ENCODE measurements at regions not wholly inside any gene's neighbourhood (a gene's known extent, or its start where the extent isn't known, plus 50 kb on each side); places are given as distances from the start of the nearest gene placed in this dataset.

DNA sequence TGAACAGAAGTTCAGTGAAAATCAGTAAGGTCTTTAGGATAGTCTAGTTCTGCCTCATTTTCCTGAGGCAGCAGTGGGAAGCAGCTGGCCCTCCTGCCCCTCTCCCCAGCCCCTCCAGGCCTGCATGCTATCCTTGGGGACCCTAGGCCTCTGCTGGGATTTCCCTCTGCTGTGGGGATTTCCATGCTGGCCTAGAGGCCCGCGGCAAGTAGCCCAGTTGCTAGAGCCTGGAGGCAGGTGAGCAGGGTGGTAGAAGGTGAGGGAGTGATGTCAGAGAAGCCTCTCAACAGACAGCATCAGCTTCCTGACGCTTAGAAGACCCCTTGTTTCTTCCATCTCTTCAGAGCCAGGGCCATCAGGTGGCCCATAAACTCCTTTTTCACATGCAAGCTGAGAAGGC lies 305.8 kb upstream of the THBS1 start:
- DNase-seq (ENCODE audit: low read depth), result no peak

DNA sequence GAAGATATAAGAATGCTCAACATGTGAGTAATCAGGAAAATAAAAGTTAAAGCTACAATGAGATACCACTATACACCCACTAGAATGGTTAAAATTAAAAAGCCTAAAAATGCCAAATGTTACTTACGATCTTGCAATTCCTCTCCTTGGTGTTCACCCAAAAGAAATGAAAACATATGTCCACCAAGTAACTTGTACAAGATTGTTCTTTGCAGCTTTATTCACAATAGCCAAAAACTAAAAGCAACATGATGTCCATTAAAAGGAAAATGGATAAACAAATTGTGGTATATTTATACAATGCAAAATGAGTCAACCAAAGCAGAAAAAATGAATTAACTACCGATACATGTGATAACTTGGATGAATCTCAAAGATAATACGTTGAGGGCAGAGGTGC lies 301.6 kb upstream of the THBS1 start:
- peak; percentile 97 for DNase-seq (ENCODE audit: low read depth)

DNA sequence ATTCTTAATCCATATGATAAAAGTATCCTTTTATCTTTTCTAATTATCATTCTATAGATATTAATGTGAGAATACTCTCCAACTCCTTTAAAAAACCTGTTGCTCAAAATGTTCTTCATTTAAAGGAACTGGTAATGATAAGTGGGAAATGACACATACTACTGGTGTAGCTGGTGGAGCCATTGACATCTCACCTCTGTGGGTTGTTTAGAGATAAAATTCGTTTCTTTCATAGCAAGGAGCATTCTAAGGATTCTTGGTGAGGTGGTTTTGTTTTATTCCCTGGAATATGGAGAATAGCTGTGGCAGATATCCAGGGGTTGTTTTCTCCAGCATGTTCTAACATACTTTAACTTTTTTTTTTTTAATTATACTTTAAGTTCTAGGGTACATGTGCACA lies 299.8 kb upstream of the THBS1 start:
- DNase-seq (ENCODE audit: low read depth), result no peak

DNA sequence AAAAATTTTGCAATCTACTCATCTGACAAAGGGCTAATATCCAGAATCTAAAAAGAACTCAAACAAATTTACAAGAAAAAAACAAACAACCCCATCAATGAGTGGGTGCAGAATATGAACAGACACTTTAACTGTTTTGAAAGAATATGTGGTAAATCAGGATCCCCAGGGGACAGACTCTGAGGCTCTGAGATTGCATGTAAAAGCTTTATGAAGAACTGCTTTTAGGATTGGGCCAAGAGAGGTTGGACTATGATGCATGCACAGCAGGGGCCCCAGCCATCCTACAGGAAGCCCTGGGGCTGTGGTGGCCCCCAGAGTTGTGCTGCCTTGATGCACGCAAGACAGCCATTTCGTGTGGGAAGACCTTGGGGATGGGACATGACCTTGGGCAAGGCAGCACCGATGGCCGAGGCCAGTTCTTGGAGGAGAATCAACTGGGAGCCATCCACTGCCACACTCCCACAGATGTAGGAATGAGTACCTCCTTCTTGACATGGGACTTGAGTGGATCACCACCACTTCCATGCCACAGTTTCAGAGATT lies 298.1 kb upstream of the THBS1 start:
- DNase-seq (ENCODE audit: low read depth), result peak; percentile 96

DNA sequence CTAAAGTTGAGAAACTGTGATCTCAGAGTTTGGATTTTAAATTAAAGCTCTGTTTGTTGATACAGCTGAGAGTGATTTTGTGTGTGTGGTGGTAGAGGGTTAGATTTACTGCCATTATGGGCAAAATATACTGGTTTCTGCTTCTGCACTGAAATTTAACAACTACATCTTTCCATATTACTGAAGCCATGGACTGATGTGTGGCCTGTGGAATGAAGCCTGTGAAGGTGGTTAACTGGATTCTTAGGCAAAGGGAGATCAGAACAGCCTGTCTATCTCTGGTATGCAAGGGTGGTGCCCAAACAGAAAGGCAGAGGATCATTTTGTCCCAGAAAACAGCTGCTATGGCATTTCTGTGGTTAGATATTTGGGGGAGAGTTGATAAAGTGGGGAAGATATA lies 297.3 kb upstream of the THBS1 start:
- peak; percentile 75 for DNase-seq (ENCODE audit: low read depth)

DNA sequence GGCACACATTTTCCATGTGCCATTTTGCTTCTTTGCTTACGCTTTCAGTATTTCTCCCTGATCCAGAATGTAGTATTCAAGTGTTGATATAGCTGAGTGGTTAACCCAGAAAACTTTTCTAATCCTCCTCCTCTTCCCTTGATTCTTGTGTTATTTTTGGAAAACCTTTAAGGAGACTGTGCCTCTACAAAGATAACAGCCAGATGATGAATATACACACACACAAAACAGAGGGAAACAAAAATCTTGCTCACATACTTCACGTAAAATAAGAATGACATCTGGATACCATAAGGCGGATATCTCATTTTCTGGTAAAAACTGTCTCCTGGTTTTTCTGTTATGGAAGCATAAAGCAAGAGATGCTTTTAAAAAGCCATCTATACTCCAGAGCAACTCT lies 295.8 kb upstream of the THBS1 start:
- no peak for DNase-seq (ENCODE audit: low read depth)

DNA sequence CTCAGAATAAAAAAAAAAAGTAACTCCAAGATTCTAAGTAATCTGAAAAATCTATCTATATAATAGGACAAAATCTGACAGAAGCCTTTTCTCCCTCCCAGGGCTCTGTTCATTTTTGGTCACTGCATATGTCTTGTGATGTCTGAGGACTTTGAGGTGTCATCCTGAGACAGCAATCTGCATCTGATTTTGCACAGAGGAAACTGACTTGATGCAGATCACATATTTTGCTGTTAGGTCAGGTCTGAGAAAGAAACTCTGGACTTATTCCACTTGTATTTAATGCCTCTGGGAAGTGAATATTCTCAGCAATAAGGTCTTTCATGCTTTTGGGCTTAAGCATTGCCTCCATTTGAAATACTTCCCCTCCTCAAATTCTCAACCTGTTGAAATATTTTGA lies 295.2 kb upstream of the THBS1 start:
- DNase-seq (ENCODE audit: low read depth), result peak; percentile 32

DNA sequence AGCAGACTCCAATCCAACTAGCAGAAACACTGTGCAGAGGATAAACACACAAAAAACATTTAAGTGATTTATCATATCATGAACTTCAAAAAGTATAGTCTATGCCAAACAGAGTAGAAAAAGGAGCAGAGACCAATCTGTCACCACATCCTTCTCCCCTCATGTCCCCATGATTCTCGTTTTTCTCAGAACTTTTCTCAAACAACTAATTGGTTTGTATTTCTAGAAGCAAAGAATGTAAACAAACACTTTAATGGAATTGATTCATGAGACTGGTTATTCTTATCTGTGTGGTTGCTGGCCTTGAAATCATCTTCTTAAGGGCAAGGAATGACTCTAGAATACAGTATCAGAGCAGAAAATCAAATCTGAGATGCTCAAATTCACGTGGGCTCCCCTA lies 294.2 kb upstream of the THBS1 start:
- DNase-seq (ENCODE audit: low read depth), result no peak

DNA sequence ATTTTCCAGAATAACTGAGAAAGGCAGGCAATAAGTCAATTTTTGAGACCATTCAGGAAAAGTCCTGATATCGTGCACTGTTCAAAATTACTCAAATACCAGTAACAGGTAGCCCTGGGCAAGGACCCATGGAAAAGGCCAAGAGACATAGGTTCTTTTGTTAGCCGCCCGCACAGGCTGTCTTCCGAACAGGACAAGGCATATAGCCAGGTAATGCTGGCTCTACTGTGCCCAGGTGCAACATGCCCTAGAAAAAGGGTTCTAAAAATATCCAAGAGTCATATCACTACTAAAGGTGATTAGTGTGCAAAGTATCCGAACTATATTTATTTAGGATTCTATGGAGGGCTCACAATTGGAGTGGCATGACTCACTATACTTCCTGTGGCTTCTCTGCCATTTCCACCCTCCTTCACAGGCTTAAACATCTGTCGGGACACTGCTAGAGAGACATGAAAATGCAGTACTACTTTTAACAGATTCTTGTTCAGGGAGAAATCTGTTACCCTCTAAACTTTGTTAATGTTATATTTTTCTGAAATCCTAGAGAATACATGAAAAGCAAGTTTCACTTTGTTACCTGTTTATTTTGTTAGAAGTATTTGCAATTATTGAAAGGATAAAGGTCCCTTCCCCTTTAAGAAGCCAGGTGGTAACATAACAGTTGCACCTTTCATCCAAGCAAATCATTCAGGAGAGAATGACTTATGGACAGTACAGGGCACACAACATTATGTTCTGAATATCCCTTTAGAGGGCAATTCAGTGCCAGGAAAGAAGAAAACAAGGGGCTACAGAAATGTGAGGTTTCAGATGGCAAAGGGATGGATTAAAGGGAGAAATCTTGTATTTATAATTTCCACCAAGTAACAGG lies 293.3 kb upstream of the THBS1 start:
- DNase-seq (ENCODE audit: low read depth), result no peak

DNA sequence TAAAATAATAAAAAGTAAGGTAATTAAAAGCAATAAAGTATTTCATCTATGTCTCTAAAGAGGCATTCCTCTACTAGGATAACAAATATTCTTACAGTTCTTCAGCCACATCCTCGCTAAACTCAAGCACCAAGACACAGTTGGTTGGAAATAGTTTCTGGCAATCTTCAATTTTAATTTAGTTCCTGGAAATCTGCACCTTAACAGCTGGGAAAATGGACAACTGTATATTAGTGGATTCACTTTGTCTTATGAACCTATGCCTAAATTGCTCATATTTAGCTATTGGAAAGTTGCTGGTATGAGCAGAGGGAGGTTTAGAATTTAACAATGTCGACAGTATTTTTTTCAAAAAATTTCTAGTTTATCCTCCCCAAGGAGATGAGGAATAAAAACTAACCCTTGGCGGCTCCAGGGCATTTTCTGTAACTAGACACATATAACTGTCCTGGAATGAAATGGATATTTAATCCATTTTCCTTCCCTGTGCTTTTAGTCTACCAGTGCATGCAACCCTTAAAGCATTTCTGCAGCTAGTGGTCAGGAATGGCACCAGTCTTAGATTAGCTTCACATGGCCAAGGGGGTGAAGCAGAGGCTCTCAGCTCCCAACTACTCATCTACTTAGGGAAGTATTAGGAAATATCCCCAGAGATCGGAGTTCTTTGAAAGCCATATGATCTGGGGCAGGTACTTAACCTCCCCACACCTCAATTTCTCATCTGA lies 290.0 kb upstream of the THBS1 start:
- peak; percentile 30 for DNase-seq (ENCODE audit: low read depth)

DNA sequence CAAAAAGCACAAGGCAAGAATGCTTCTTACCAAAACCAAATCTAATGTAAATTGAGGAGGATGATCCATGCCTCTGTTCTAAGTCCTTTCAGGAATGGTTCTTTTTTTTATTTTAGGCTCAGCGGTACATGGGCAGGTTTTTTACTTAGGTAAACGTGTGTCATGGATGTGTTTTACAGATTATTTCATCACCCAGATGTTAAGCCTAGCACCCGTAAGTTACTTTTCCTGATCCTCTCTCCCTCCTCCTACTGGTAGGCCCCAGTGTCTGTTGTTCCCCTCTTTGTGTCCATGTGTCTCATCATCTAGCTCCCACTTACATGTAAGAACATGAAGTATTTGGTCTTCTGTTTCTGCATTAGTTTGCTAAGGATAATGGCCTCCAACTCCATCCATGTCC lies 289.2 kb upstream of the THBS1 start:
- no peak for DNase-seq (ENCODE audit: low read depth)

DNA sequence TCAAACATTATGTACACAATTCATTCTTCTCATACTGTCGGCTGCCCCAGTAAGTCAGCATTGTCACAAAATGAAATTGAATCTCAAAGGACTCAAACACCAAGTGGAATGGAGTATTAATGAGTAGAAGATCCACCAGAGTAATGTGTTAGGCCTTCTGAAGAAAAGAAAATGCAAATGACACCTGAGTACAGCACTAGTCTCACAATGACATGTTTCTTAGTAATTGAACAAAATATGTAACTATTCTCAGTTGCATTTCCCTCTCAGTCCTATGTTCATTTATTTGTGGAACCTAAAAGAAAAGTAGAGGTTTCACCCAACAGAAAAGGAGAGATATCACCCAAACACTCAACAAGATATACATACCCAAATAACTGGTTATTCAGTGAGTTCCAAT lies 283.9 kb upstream of the THBS1 start:
- DNase-seq (ENCODE audit: low read depth), result no peak

DNA sequence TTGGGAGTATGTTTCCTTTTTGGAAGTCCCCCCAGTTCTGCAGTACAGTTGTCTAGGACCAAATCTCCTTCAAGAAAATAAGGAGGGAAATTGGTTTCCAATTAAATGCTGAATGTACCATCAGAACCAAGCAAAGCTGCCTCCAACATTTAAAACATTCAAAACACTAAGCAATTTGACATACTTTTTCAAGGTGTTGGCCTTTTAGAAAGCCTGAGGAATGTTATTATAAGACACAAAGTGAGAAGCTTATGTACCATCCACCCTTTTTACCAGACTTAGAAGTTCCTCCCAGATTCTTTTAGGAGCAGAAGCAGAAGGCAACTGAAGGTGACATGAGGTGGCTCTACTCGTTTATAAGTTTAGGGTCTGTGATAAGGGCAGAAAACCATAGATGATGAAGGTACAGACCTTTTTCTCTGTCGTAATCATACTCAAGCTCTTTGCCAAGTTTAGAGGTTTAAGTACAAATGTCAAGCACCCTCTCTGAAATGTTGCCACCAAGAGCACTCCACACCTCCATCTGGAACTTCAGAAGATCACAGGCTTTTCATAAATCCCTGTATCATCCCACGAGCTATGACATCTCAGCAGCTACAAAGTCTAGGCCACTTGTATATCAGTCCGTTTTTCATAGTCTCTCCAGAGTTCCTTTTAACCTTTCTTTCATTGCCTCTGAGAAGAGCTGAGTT lies 282.5 kb upstream of the THBS1 start:
- no peak for DNase-seq (ENCODE audit: low read depth)

DNA sequence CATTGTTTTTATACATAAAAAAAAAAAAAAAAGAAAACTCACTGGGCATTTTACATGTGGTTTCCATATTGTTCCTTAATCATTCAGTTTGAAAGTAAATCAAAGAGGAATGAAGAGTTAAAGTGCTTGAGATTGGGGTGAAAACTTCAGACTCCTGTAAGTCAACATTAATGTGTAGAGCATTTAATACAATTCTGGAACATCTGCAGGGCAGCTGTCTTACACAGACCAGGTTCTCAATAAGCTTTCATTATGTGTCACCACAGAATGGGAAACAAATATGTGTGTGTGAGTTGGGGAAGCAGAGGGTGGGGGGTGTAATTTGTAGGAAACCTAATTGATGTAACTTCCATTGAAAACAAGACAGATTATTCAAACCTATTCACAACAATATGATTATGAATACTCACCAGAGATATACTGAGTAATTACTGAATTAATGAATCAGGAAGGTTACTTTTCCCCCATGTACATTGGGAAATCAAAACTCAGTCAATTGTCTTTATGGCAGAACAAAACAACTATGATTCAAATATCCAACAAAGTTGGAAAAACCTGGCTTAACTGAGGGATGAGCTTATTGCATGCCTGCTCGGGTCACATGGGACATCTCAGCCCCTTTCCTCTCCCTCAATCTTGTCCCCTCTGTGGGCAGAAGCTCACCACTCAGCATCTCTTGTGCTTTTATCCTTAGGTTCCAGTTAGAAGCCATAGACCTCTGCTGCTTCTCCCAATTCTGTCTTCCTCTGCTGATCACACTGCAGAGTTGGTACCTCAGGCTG lies 281.2 kb upstream of the THBS1 start:
- DNase-seq (ENCODE audit: low read depth), result no peak

DNA sequence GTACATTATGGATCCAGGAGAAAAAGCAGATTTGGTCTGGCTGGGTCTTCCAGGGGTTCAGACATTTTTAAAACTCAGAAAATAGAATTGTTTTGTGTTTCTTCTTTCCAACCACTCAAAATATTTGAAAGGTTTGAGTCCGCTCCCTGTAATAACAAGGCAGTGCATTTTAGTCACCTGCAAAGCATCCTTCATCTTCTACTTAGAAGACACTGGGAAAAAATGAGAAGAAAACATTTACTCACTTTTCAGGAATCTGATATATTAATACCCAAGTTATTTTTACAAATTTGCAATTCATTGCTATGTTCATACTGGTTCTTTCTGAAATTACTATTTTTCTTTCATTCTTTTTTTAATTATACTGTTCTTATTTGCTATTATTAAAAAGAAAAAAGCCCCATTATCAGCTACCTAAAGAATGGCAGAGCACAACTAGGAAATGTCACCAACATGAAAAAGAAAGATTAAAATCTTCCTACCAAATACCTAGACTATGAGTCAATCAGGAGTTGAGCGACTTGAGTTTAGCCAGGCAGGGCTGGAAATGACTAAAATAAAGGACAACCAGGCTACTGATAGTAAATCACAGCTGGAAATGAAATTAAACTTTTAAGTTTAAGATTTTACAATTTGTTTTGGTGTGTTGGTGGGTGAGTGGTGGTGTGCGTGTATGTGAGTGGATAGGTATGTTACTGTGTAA lies 280.3 kb upstream of the THBS1 start:
- DNase-seq (ENCODE audit: low read depth), result peak; percentile 16

DNA sequence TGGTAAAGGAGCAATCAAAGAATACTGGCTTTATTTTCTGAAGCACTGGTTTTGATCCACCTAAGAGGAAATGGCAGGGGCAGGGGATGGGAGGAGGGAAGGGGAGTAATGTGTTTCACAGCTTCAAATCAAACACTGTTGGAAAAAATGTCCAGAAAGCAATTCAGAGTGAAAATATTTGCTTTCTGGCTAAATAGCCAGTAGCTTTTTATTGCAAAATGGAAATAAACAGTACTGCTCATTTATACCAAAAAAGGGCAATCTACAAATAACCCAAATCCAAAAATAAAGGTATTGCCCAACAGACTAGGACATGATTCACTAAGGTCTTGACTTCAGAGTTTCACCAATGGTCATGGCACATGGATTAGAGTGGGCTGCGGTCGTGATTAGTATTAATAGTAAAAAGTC lies 279.3 kb upstream of the THBS1 start:
- DNase-seq (ENCODE audit: low read depth), result peak; percentile 94

DNA sequence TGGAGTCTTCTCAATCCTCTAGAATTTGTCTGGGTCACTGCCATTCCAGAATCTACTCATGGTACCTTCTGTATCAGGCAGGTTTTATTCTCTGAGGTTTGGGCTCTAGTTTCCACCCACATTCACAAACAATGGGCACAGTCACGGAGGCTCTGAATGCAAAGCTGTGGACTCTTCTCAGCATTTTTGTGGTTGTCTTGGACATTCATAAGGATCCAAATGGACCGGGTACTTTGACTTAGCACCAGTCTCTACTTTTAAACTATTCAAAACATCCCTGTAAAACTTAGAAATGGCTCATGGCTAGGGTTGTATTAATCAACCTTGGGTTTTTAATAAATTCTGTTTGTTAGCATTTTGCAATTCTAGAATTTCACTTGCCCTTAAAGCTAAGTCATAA lies 277.9 kb upstream of the THBS1 start:
- DNase-seq (ENCODE audit: low read depth), result no peak

DNA sequence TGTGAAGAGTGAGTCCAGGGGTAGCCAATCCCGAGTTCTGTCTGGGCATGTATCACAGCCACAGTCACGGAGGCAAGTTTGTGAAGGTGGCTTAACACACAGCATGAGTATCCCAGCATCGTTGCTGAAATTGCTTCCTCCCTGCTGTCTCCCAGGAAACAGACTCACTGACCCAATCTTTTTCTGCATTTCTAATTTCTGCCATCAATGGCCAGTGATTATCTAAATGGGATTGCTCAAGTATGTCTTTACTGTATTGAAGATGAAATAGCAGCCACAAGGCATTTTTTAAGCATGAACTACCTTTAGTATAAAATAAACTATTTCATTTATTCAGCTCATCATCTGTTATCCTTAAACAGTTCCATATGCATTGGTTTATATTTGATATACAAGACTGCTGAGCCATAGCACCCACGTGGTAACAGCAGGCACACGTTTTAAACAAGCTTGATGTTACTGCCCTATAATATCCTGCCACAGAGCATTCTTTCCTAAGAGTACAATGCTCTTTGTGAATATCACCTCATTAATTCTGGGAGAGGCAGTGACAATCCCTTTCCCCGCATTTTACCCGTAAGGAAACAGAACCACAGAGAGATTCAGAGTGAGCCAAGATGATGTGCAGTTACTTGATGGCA lies 276.6 kb upstream of the THBS1 start:
- peak; percentile 98 for DNase-seq (ENCODE audit: low read depth)

DNA sequence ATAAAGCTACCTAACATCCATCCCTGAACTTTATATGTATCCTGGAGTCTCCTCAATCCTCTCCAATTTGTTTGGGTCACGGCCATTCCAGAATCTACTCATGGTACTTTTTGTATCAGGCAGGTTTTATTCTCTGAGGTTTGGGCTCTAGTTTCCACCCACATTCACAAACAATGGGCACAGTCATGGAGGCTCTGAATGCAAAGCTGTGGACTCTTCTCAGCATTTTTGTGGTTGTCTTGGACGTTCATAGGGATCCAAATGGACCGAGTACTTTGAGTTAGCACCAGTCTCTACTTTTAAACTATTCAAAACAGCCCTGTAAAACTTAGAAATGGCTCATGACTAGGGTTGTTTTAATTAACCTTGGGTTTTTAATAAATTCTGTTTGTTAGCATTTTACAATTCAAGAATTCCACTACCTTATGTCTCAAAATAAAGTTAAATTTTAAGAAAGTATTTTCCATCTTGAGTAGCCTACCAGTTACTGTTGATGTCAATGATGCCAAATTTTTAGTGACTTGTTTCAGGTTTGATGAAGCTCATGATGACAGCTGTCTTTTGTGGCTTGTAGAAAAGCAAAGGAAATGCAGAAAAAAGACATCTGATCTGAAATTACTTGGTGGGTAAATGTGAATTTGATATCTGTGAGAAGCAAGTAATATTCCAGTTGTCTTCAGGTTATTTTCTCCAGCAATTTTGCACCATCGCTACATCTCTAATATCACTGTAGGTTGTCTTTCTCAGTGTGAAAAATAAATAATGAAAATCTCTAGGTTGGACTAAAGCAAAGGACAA lies 275.7 kb upstream of the THBS1 start:
- DNase-seq (ENCODE audit: low read depth), result no peak

DNA sequence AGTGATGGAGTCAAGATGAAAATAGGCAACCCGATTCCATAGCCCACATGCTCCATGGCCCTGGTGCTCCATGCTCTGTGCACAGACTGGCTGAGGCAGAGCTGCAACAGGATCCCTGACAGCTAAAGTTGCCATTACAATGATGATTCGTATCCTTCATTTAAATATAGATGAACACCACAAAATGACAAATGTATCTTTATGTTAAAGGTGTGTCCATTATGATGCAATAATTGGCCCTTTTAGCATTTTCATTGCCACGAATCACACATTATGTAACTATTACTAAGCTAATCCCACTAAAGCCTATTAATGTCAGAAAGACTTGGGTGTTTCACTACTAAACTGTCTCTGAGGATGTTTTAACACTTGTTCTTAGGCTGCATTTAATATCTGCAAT lies 270.2 kb upstream of the THBS1 start:
- DNase-seq (ENCODE audit: low read depth), result no peak

Data from fibroblast of gingiva (primary cell).